ENCODE measurements at regions not wholly inside any gene's neighbourhood (a gene's known extent, or its start where the extent isn't known, plus 50 kb on each side); places are given as distances from the start of the nearest gene placed in this dataset.

DNA sequence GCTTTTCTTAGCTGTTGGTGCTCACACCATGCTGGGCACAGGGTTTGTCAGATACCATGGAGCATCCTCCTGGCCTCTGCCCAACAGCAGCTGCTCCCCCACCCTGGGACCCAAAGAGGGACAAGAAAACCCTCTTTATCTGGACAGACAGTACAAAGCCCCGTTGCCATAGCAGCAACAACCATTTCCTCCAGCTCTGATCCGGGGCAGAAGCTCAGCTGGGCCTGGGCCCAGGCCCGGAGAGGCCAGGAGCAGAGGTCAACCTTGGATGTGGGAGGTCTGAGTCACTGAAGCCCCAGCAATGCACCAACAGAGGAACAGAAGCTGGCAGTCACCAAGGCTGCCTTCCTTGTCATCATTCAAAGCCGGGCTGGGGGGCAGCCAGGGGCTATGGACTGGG, 228.4 kb upstream of the POU3F1 start:
- Mint-ChIP-seq H3K4me3 (no peak overlapping the region), H3K36me3 (ENCODE audit: insufficient read depth in 2 of 2) (peaks cover 6 to 10% of the 10 kb centered on the region in 2 donors), H3K27me3 (ENCODE audit: low read depth) (peaks cover 43% of the 10 kb centered on the region), H3K27ac (no peak overlapping the region), H3K4me1 (ENCODE audit: low read depth) (no peaks in the 10 kb centered on the region), H3K9me3 (peaks cover 9% of the 10 kb centered on the region in 2 donors)
- DNase-seq: no peak
- ATAC-seq (replicated peaks in 1 of 2): no peak

DNA sequence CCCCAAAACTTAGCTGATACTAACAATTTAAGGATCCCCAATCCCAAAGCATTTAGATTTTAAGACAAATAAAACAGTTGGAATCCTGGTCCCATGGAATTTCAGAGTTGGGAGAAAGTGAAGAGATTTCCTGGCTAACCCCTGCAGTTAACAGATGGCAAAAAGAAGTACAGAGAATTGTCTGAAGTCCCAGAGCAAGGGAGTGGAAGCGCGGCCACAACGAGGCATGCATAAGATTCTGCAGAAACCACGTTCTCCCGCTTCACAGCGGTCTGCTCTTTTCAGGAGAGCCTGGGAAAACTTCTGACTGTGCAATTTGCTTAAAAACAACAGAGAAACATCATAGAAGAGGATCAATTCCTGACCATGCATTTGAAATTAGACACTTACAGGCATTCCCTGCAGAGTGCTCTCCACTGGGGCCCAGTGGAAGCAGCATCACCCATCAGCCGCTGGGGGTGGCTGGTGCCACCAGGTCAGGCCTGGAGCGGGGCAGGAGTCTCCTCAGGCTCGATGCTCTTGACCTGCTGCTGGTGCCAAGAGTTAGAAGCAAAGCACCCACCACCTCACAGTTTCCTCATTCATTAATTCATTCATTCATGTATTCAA, 226.7 kb upstream of the POU3F1 start:
- ATAC-seq (replicated peaks in 1 of 2): no peak
- no peaks in the 10 kb centered on the region for H3K9me3 Mint-ChIP-seq

GRCh38 chr1:38272515-38272914, 225.9 kb upstream of the POU3F1 start:
- Mint-ChIP-seq H3K27ac (no peak overlapping the region), H3K4me3 (no peak overlapping the region), H3K9me3 (no peaks in the 10 kb centered on the region), H3K4me1 (ENCODE audit: low read depth) (no peaks in the 10 kb centered on the region), H3K27me3 (ENCODE audit: low read depth) (peaks cover 53% of the 10 kb centered on the region), H3K36me3 (ENCODE audit: insufficient read depth in 2 of 2) (no peaks in the 10 kb centered on the region)
- no peak for ATAC-seq (replicated peaks in 1 of 2)
- no peak for DNase-seq

More for the DNA sequence above, 226.7 kb upstream of the POU3F1 start:
- no peaks in the 10 kb centered on the region for H3K4me1 Mint-ChIP-seq (ENCODE audit: low read depth)
- no peak overlapping the region for H3K4me3 Mint-ChIP-seq
- H3K36me3 Mint-ChIP-seq (ENCODE audit: insufficient read depth in 2 of 2): peaks cover 0 to 2% of the 10 kb centered on the region in 2 donors
- H3K27me3 Mint-ChIP-seq (ENCODE audit: low read depth): peaks cover 53% of the 10 kb centered on the region
- H3K27ac Mint-ChIP-seq: no peak overlapping the region
- DNase-seq: no peak

GRCh38 chr1:38270849-38271633, 224.4 kb upstream of the POU3F1 start:
- Mint-ChIP-seq H3K4me3 (no peak overlapping the region), H3K4me1 (ENCODE audit: low read depth) (no peaks in the 10 kb centered on the region), H3K27me3 (ENCODE audit: low read depth) (peaks cover 54% of the 10 kb centered on the region), H3K27ac (no peak overlapping the region), H3K9me3 (no peaks in the 10 kb centered on the region), H3K36me3 (ENCODE audit: insufficient read depth in 2 of 2) (no peaks in the 10 kb centered on the region)
- ATAC-seq (replicated peaks in 1 of 2) (no peak), DNase-seq (no peak)

DNA sequence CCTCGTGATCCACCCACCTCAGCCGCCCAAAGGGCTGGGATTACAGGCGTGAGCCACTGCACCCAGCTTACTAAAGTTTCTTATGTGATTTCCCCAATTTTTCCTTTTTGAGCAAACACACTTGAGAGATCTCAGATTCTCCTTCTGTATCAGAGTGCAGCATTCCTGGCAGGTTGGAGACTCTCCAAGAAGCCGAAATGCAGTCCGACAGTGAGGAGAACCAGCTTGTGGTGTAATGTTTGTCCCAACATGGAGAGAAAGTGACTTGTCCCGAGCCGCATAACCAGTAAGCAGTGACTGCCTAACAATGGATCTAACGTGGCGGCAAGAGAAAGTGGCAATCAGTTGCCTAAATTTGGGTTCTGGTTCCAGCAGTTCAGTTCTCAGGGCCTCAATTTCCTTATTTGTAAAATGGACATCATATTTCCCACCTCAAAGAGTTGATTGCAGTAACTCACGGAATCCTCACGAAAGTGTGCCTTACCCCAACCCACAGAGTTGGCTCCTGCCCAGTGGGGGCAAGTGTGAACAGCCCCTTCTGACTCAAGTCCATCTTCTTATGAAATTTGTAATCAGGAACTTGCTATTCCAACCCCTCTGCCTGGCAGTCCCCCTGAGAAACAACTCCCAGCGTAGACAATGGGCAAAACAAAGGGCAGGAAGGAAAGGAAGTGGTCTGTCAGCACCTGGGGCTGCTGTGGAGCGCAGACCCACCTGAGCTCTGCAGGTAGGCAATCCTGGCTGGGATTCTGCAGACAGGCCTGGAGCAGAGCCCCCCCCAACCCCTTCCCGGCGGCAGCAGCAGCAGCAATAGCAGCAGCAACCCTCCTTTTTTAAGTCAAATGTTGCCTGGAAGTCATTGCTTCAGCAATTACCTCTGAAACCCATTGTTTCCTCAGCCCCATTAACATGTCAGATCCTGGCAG, 223.6 kb upstream of the POU3F1 start:
- Mint-ChIP-seq H3K4me1 (ENCODE audit: low read depth) (no peaks in the 10 kb centered on the region), H3K4me3 (no peak overlapping the region), H3K9me3 (no peaks in the 10 kb centered on the region), H3K27me3 (ENCODE audit: low read depth) (peaks cover 61% of the 10 kb centered on the region), H3K27ac (no peak overlapping the region), H3K36me3 (ENCODE audit: insufficient read depth in 2 of 2) (no peaks in the 10 kb centered on the region)
- no peak for ATAC-seq (replicated peaks in 1 of 2)
- no peak for DNase-seq

DNA sequence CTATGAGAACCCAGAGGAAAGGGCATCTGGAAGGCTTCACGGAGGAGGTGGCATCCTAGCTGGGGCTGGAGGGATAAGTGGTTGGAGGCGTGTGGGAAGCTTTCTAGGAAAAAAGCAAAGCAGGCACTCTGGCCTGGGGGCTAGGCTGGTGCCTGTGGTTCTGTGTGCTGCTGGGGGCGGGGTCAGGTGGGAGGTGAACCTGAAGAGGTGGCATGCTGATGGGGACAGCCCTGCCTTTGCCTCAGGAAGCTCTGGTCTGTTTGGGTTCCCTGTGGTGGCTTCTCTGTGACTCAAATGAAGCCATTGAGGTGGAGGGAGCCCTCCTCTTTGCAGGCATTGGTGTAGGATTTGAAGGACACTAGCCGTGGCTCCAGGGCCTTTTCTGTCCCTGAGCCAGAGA, 221.6 kb upstream of the POU3F1 start:
- Mint-ChIP-seq H3K9me3 (no peaks in the 10 kb centered on the region), H3K36me3 (ENCODE audit: insufficient read depth in 2 of 2) (no peaks in the 10 kb centered on the region), H3K27ac (no peak overlapping the region), H3K4me3 (no peak overlapping the region), H3K27me3 (ENCODE audit: low read depth) (peaks cover 60% of the 10 kb centered on the region), H3K4me1 (ENCODE audit: low read depth) (no peaks in the 10 kb centered on the region)
- DNase-seq (no peak), ATAC-seq (replicated peaks in 1 of 2) (no peak)

DNA sequence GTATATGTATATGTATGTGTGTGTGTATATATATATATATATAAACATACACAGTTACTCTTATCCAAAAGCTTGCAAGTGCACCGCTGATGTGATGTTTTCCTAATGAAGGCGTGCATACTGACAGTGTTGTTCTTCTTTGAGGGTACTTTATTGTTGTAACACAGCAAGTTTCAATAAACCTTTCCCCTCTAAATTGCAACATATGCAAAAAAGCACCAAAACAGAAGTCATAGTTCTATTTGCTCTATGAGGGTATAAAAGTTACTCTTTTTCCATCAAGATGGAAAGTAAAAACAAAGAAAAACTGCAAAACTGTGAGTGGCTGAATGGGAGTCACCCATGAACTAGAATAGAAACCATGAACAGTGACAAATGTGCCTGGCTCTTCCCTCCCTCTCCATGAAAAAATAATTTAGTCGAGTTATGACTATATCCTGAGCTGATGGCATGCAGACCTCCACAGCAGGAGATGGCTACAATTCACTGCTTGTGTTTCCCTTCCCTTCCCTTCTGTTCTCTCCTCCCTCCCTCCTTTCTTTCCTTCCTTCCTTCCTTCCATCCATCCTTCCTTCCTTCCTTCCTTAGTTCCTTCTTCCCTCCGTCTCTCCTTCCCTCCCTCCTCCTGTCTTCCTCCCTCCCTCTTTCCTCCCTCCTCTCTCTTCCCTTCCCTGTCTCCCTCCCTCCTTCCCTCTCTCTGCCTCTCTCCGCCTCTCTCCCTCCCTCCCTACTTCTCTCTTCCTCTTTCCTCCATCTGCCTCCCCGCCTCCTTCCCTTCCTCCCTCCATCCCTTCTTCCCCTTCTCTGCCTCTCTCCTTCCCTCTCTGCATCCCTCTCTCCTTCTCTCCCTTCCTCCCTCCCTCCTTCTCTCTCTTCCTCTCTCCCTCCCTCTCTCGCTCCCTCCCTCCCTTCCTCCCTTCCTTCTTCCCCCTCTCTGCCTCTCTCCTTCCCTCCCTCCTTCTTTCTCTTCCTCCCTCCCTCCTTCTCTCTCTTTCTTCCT, 220.7 kb upstream of the POU3F1 start:
- no peaks in the 10 kb centered on the region for H3K4me1 Mint-ChIP-seq (ENCODE audit: low read depth)
- H3K36me3 Mint-ChIP-seq (ENCODE audit: insufficient read depth in 2 of 2): no peaks in the 10 kb centered on the region
- no peak for DNase-seq
- ATAC-seq (replicated peaks in 1 of 2): no peak
- peaks cover 51% of the 10 kb centered on the region for H3K27me3 Mint-ChIP-seq (ENCODE audit: low read depth)
- H3K4me3 Mint-ChIP-seq: no peak overlapping the region
- no peaks in the 10 kb centered on the region for H3K9me3 Mint-ChIP-seq
- H3K27ac Mint-ChIP-seq: no peak overlapping the region

GRCh38 chr1:38266197-38266520, 219.6 kb upstream of the POU3F1 start:
- Mint-ChIP-seq H3K4me3 (no peak overlapping the region), H3K27ac (no peak overlapping the region), H3K27me3 (ENCODE audit: low read depth) (peaks cover 40% of the 10 kb centered on the region), H3K9me3 (no peaks in the 10 kb centered on the region), H3K36me3 (ENCODE audit: insufficient read depth in 2 of 2) (no peaks in the 10 kb centered on the region), H3K4me1 (ENCODE audit: low read depth) (no peaks in the 10 kb centered on the region)
- ATAC-seq (replicated peaks in 1 of 2) (no peak), DNase-seq (no peak)

- no peak overlapping the region for H3K27ac Mint-ChIP-seq
- no peaks in the 10 kb centered on the region for H3K36me3 Mint-ChIP-seq (ENCODE audit: insufficient read depth in 2 of 2)
- ATAC-seq (replicated peaks in 1 of 2): no peak
- no peak overlapping the region for H3K4me3 Mint-ChIP-seq
- DNase-seq: no peak
- peaks cover 42% of the 10 kb centered on the region for H3K27me3 Mint-ChIP-seq (ENCODE audit: low read depth)
- no peaks in the 10 kb centered on the region for H3K4me1 Mint-ChIP-seq (ENCODE audit: low read depth)
- no peaks in the 10 kb centered on the region for H3K9me3 Mint-ChIP-seq
These were observed 219.0 kb upstream of the POU3F1 start for GRCh38 chr1:38265293-38266196.

GRCh38 chr1:38263438-38263837, 216.8 kb upstream of the POU3F1 start:
- Mint-ChIP-seq H3K4me1 (ENCODE audit: low read depth) (no peaks in the 10 kb centered on the region), H3K27ac (no peak overlapping the region), H3K36me3 (ENCODE audit: insufficient read depth in 2 of 2) (no peaks in the 10 kb centered on the region), H3K4me3 (no peak overlapping the region), H3K9me3 (no peaks in the 10 kb centered on the region), H3K27me3 (ENCODE audit: low read depth) (peaks cover 33% of the 10 kb centered on the region)
- ATAC-seq (replicated peaks in 1 of 2) (no peak), DNase-seq (no peak)

DNA sequence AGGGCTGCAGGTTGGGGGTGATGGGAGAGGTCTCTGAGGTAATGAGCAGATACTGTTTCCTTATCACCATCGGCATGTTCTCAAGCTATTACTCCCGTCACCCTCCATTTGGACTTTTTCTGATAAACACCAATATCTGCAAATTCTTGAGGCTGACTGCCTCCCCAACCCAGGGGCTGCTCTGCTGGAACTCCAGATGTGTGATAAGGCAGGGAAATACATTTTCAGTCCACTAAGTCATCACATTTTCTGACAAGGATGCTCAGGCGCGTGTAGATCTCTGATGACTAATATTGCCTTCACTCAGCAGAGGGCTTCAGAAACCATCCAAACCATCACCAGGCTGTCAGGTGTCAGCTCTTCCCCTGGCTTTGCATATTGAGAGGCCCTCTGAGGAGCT, 215.0 kb upstream of the POU3F1 start:
- no peaks in the 10 kb centered on the region for H3K9me3 Mint-ChIP-seq
- no peaks in the 10 kb centered on the region for H3K4me1 Mint-ChIP-seq (ENCODE audit: low read depth)
- H3K4me3 Mint-ChIP-seq: no peak overlapping the region
- DNase-seq (no peak), ATAC-seq (replicated peaks in 1 of 2) (no peak)
- H3K27ac Mint-ChIP-seq: no peak overlapping the region
- no peaks in the 10 kb centered on the region for H3K36me3 Mint-ChIP-seq (ENCODE audit: insufficient read depth in 2 of 2)
- H3K27me3 Mint-ChIP-seq (ENCODE audit: low read depth): peaks cover 41% of the 10 kb centered on the region

All from activated T-cell treated with anti-CD3 and anti-CD28 coated beads, Interleukin-2, amount 50 U/mL, for 72 hours (primary cell).